OCI-LY3 (cell line): ENCODE measurements at regions not wholly inside any gene's neighbourhood (a gene's known extent, or its start where the extent isn't known, plus 50 kb on each side); places are given as distances from the start of the nearest gene placed in this dataset.

Source experiments
- CTCF ChIP-seq: fragments of 200-600, 300-600 bp; sonication (generic); IDR thresholded peaks from 2 replicates; pipeline ENCODE4 v1.5.1; 2014; ENCODE audit warnings: antibody characterized with exemption, low read length, low read depth
- EZH2phosphoT487 ChIP-seq: fragments of 200-600 bp; shearing (Covaris generic); IDR thresholded peaks from 2 replicates; pipeline ENCODE4 v1.6.1; 2018; ENCODE audit warnings: antibody characterized with exemption, mixed run types, low read depth

GRCh38 chr1:182185136-182185535 is 123.6 kb upstream of the ZNF648 start:
- no peak for TF ChIP-seq CTCF
- TF ChIP-seq EZH2phosphoT487: no peak
